Natural killer cell treated with Interleukin-12 subunit alpha and Interleukin-12 subunit beta and Interleukin-15 and Interleukin-18, amount 100 ng/mL, for 72 hours (primary cell): ENCODE measurements at regions not wholly inside any gene's neighbourhood (a gene's known extent, or its start where the extent isn't known, plus 50 kb on each side); places are given as distances from the start of the nearest gene placed in this dataset.
"Not testable (repeated sequence)": the region's sequence is repeated elsewhere in the genome, so short reads cannot be mapped to it uniquely, and the experiment has no call there.

Experiments
- ATAC-seq, 2 donors: fragments of 150-1000 bp; cut with Tn5 transposase in 1 of 2; sonication (Bioruptor Pico), chemical (Tn5 transposase) in 1 of 2; 2 replicates each; pipeline ENCODE4 v1.10.0; 2021
- DNase-seq: peaks from one replicate; pipeline ENCODE4 v3.0.0; 2022; ENCODE audit warnings: low spot score
- H3K27ac Mint-ChIP-seq, 2 donors: 1 replicate in 1 of 2; 2 replicates in 1 of 2; pipeline ENCODE4 v1.8.0; 2022; ENCODE audit warnings: mixed read lengths in 2 of 2, mild to moderate bottlenecking in 1 of 2, moderate library complexity in 1 of 2
- H3K27me3 Mint-ChIP-seq, 2 donors: 1 replicate in 1 of 2; 2 replicates in 1 of 2; pipeline ENCODE4 v1.8.0; 2022; ENCODE audit warnings: mixed read lengths in 2 of 2
- H3K36me3 Mint-ChIP-seq: one replicate; pipeline ENCODE4 v1.8.0; 2022; ENCODE audit warnings: mixed read lengths
- H3K4me1 Mint-ChIP-seq, 2 donors: 1 replicate in 1 of 2; 2 replicates in 1 of 2; pipeline ENCODE4 v1.8.0; 2022; ENCODE audit warnings: low read depth in 2 of 2, mixed read lengths in 2 of 2, mild to moderate bottlenecking in 1 of 2
- H3K4me3 Mint-ChIP-seq: one replicate; pipeline ENCODE4 v1.8.0; 2022; ENCODE audit warnings: mixed read lengths
- H3K9me3 Mint-ChIP-seq: 2 replicates; pipeline ENCODE4 v1.8.0; 2022; ENCODE audit warnings: mixed read lengths

GRCh38 chr6:169132352-169132940 is 121.2 kb downstream of the THBS2 start:
- no peak for DNase-seq
- peaks cover 7% of the 10 kb centered on the region for H3K36me3 Mint-ChIP-seq
- H3K9me3 Mint-ChIP-seq, result peaks cover 4% of the 10 kb centered on the region
- H3K4me3 Mint-ChIP-seq, result no peak overlapping the region
- peaks cover 17 to 27% of the 10 kb centered on the region in 2 donors for H3K27me3 Mint-ChIP-seq
- H3K27ac Mint-ChIP-seq, result no peak overlapping the region
- no peak for ATAC-seq
- no peaks in the 10 kb centered on the region for H3K4me1 Mint-ChIP-seq

- Mint-ChIP-seq H3K4me1 (no peaks in the 10 kb centered on the region), H3K4me3 (no peak overlapping the region), H3K27me3 (peaks cover 14 to 24% of the 10 kb centered on the region in 2 donors), H3K27ac (no peak overlapping the region), H3K9me3 (peaks cover 4% of the 10 kb centered on the region), H3K36me3 (peaks cover 7% of the 10 kb centered on the region)
- ATAC-seq (no peak), DNase-seq (no peak)
Measured at GRCh38 chr6:169131390-169131789, 122.3 kb downstream of the THBS2 start.

- Mint-ChIP-seq H3K9me3 (peaks cover 4% of the 10 kb centered on the region), H3K36me3 (peaks cover 7% of the 10 kb centered on the region), H3K4me3 (no peak overlapping the region), H3K27ac (no peak overlapping the region), H3K27me3 (peaks cover 10 to 16% of the 10 kb centered on the region in 2 donors), H3K4me1 (no peaks in the 10 kb centered on the region)
- ATAC-seq (no peak), DNase-seq (no peak)
Measured at GRCh38 chr6:169130113-169130512, 123.5 kb downstream of the THBS2 start.

- no peak for DNase-seq
- no peaks in the 10 kb centered on the region for H3K4me1 Mint-ChIP-seq
- no peak for ATAC-seq
- H3K36me3 Mint-ChIP-seq, result no peaks in the 10 kb centered on the region
- H3K27ac Mint-ChIP-seq, result no peak overlapping the region
- peaks cover under 1 to 4% of the 10 kb centered on the region in 2 donors for H3K27me3 Mint-ChIP-seq
- H3K9me3 Mint-ChIP-seq, result no peaks in the 10 kb centered on the region
- no peak overlapping the region for H3K4me3 Mint-ChIP-seq
Measured at GRCh38 chr6:169121013-169121412, 132.6 kb downstream of the THBS2 start.

GRCh38 chr6:169119669-169120068 is 134.0 kb downstream of the THBS2 start:
- Mint-ChIP-seq H3K4me3 (no peak overlapping the region), H3K9me3 (no peaks in the 10 kb centered on the region), H3K4me1 (no peaks in the 10 kb centered on the region), H3K27ac (no peak overlapping the region), H3K36me3 (no peaks in the 10 kb centered on the region), H3K27me3 (peaks cover 7 to 12% of the 10 kb centered on the region in 2 donors)
- ATAC-seq, result no peak
- DNase-seq, result no peak

GRCh38 chr6:169118346-169118830 is 135.3 kb downstream of the THBS2 start:
- Mint-ChIP-seq H3K4me3 (no peak overlapping the region), H3K9me3 (no peaks in the 10 kb centered on the region), H3K4me1 (no peaks in the 10 kb centered on the region), H3K27ac (no peak overlapping the region), H3K36me3 (no peaks in the 10 kb centered on the region), H3K27me3 (peaks cover 7 to 12% of the 10 kb centered on the region in 2 donors)
- DNase-seq, result no peak
- no peak for ATAC-seq

- Mint-ChIP-seq H3K9me3 (no peaks in the 10 kb centered on the region), H3K27me3 (peaks cover 7 to 12% of the 10 kb centered on the region in 2 donors), H3K36me3 (no peaks in the 10 kb centered on the region), H3K27ac (no peak overlapping the region), H3K4me3 (no peak overlapping the region), H3K4me1 (no peaks in the 10 kb centered on the region)
- DNase-seq, result no peak
- ATAC-seq, result no peak
Measured at GRCh38 chr6:169117663-169118062, 136.0 kb downstream of the THBS2 start.

- Mint-ChIP-seq H3K4me1 (no peaks in the 10 kb centered on the region), H3K36me3 (no peaks in the 10 kb centered on the region), H3K4me3 (no peak overlapping the region), H3K27ac (no peak overlapping the region), H3K9me3 (no peaks in the 10 kb centered on the region), H3K27me3 (peaks cover 10 to 12% of the 10 kb centered on the region in 2 donors)
- DNase-seq (no peak), ATAC-seq (no peak)
Measured at GRCh38 chr6:169115632-169116031, 138.0 kb downstream of the THBS2 start.

GRCh38 chr6:169114632-169115031 is 139.0 kb downstream of the THBS2 start:
- not testable (repeated sequence) for DNase-seq, H3K36me3 Mint-ChIP-seq, H3K4me3 Mint-ChIP-seq, H3K4me1 Mint-ChIP-seq, ATAC-seq, H3K27ac Mint-ChIP-seq, H3K9me3 Mint-ChIP-seq
- H3K27me3 Mint-ChIP-seq, result peaks cover 10 to 12% of the 10 kb centered on the region in 2 donors

GRCh38 chr6:169112483-169113320 is 140.9 kb downstream of the THBS2 start:
- H3K27ac Mint-ChIP-seq, result no peak overlapping the region
- H3K9me3 Mint-ChIP-seq, result no peaks in the 10 kb centered on the region
- peaks cover 5 to 12% of the 10 kb centered on the region in 2 donors for H3K27me3 Mint-ChIP-seq
- DNase-seq, result no peak
- no peak for ATAC-seq
- H3K4me3 Mint-ChIP-seq, result no peak overlapping the region
- no peaks in the 10 kb centered on the region for H3K36me3 Mint-ChIP-seq
- no peaks in the 10 kb centered on the region for H3K4me1 Mint-ChIP-seq

GRCh38 chr6:169111203-169111602 is 142.4 kb downstream of the THBS2 start:
- H3K27ac Mint-ChIP-seq, result no peak overlapping the region
- ATAC-seq (no peak), DNase-seq (no peak)
- no peak overlapping the region for H3K4me3 Mint-ChIP-seq
- no peaks in the 10 kb centered on the region for H3K36me3 Mint-ChIP-seq
- no peaks in the 10 kb centered on the region for H3K9me3 Mint-ChIP-seq
- H3K27me3 Mint-ChIP-seq, result peaks cover 10 to 21% of the 10 kb centered on the region in 2 donors
- no peaks in the 10 kb centered on the region for H3K4me1 Mint-ChIP-seq

GRCh38 chr6:169109411-169110220 is 144.0 kb downstream of the THBS2 start:
- peaks cover 9 to 10% of the 10 kb centered on the region in 2 donors for H3K27me3 Mint-ChIP-seq
- H3K36me3 Mint-ChIP-seq, result no peaks in the 10 kb centered on the region
- H3K4me1 Mint-ChIP-seq, result no peaks in the 10 kb centered on the region
- no peaks in the 10 kb centered on the region for H3K9me3 Mint-ChIP-seq
- ATAC-seq (no peak), DNase-seq (no peak)
- H3K4me3 Mint-ChIP-seq, result no peak overlapping the region
- H3K27ac Mint-ChIP-seq, result no peak overlapping the region

GRCh38 chr6:169108753-169109152 is 144.9 kb downstream of the THBS2 start:
- no peak for ATAC-seq
- no peak overlapping the region for H3K27ac Mint-ChIP-seq
- H3K4me1 Mint-ChIP-seq, result no peaks in the 10 kb centered on the region
- H3K9me3 Mint-ChIP-seq, result no peaks in the 10 kb centered on the region
- H3K27me3 Mint-ChIP-seq, result peaks cover 9 to 14% of the 10 kb centered on the region in 2 donors
- H3K36me3 Mint-ChIP-seq, result no peaks in the 10 kb centered on the region
- no peak overlapping the region for H3K4me3 Mint-ChIP-seq
- DNase-seq, result no peak

GRCh38 chr6:169106176-169106575 is 147.5 kb downstream of the THBS2 start:
- H3K9me3 Mint-ChIP-seq, result no peaks in the 10 kb centered on the region
- ATAC-seq (no peak), DNase-seq (no peak)
- no peaks in the 10 kb centered on the region for H3K36me3 Mint-ChIP-seq
- no peak overlapping the region for H3K4me3 Mint-ChIP-seq
- H3K27ac Mint-ChIP-seq, result no peak overlapping the region
- no peaks in the 10 kb centered on the region for H3K4me1 Mint-ChIP-seq
- H3K27me3 Mint-ChIP-seq, result peaks cover 15% of the 10 kb centered on the region in 2 donors
